Chondrocyte (in vitro differentiated cells): ENCODE measurements at regions not wholly inside any gene's neighbourhood (a gene's known extent, or its start where the extent isn't known, plus 50 kb on each side); places are given as distances from the start of the nearest gene placed in this dataset.

Source experiments
- DNase-seq: peaks from one replicate; pipeline ENCODE4 v3.0.0; 2021; ENCODE audit warnings: mixed read lengths, low spot score
- H3K27ac Mint-ChIP-seq: one replicate; pipeline ENCODE4 v1.8.0; 2021; ENCODE audit warnings: mild to moderate bottlenecking, moderate library complexity, mixed read lengths; ENCODE audit not compliant: unreplicated experiment
- H3K27me3 Mint-ChIP-seq: 2 replicates; pipeline ENCODE4 v1.8.0; 2021; ENCODE audit warnings: low read depth, mixed read lengths
- H3K36me3 Mint-ChIP-seq: 2 replicates; pipeline ENCODE4 v1.8.0; 2021; ENCODE audit warnings: low read depth, mixed read lengths
- H3K4me1 Mint-ChIP-seq: 2 replicates; pipeline ENCODE4 v1.8.0; 2021; ENCODE audit warnings: low read depth, mild to moderate bottlenecking, mixed read lengths
- H3K4me3 Mint-ChIP-seq: one replicate; pipeline ENCODE4 v1.8.0; 2021; ENCODE audit warnings: mild to moderate bottlenecking, moderate library complexity, mixed read lengths; ENCODE audit not compliant: unreplicated experiment
- H3K9me3 Mint-ChIP-seq: 2 replicates; pipeline ENCODE4 v1.8.0; 2021; ENCODE audit warnings: low read depth, mixed read lengths
- CTCF ChIP-seq: fragments of 200-600 bp; sonication (generic); IDR thresholded peaks from 2 replicates; pipeline ENCODE4 v1.5.0; 2021; ENCODE audit warnings: antibody characterized with exemption, mild to moderate bottlenecking, moderate library complexity

- H3K4me1 Mint-ChIP-seq: no peaks in the 10 kb centered on the region
- H3K27ac Mint-ChIP-seq: no peak overlapping the region
- no peak for DNase-seq
- TF ChIP-seq CTCF: no peak
- no peak overlapping the region for H3K4me3 Mint-ChIP-seq
- H3K27me3 Mint-ChIP-seq: peaks cover 63% of the 10 kb centered on the region
- H3K36me3 Mint-ChIP-seq: no peaks in the 10 kb centered on the region
- no peaks in the 10 kb centered on the region for H3K9me3 Mint-ChIP-seq
Observed at GRCh38 chr3:127426444-127427153, 138.8 kb upstream of the PRR20G start.

- H3K27ac Mint-ChIP-seq: no peak overlapping the region
- no peaks in the 10 kb centered on the region for H3K36me3 Mint-ChIP-seq
- H3K4me3 Mint-ChIP-seq: no peak overlapping the region
- no peaks in the 10 kb centered on the region for H3K4me1 Mint-ChIP-seq
- H3K9me3 Mint-ChIP-seq: no peaks in the 10 kb centered on the region
- peaks cover 64% of the 10 kb centered on the region for H3K27me3 Mint-ChIP-seq
- DNase-seq: no peak
- no peak for TF ChIP-seq CTCF
Observed at GRCh38 chr3:127425505-127426443, 137.9 kb upstream of the PRR20G start.

- H3K4me1 Mint-ChIP-seq: no peaks in the 10 kb centered on the region
- no peaks in the 10 kb centered on the region for H3K9me3 Mint-ChIP-seq
- H3K36me3 Mint-ChIP-seq: no peaks in the 10 kb centered on the region
- DNase-seq: no peak
- H3K27me3 Mint-ChIP-seq: peaks cover 61% of the 10 kb centered on the region
- H3K4me3 Mint-ChIP-seq: no peak overlapping the region
- TF ChIP-seq CTCF: no peak
- no peak overlapping the region for H3K27ac Mint-ChIP-seq
Observed at GRCh38 chr3:127424766-127425504, 137.1 kb upstream of the PRR20G start.

GRCh38 chr3:127423856-127424765 is 136.3 kb upstream of the PRR20G start:
- Mint-ChIP-seq H3K9me3 (no peaks in the 10 kb centered on the region), H3K4me3 (no peak overlapping the region), H3K27ac (no peak overlapping the region), H3K36me3 (no peaks in the 10 kb centered on the region), H3K4me1 (no peaks in the 10 kb centered on the region), H3K27me3 (peaks cover 61% of the 10 kb centered on the region)
- TF ChIP-seq CTCF: no peak
- DNase-seq: no peak
